Fibroblast of villous mesenchyme (primary cell): ENCODE measurements at regions not wholly inside any gene's neighbourhood (a gene's known extent, or its start where the extent isn't known, plus 50 kb on each side); places are given as distances from the start of the nearest gene placed in this dataset.

ENCODE experiments used
- DNase-seq: peaks from one replicate; pipeline ENCODE4 v3.0.0-alpha.2; 2010; ENCODE audit warnings: low read depth
- H3K4me3 ChIP-seq: 2 replicates; pipeline ENCODE4 v1.5.1; 2011; ENCODE audit warnings: low read depth, mild to moderate bottlenecking, low read length
- TF ChIP-seq, protein P1 (sequence below): IDR thresholded peaks from 2 replicates; pipeline ENCODE4 v1.5.1; 2012; ENCODE audit warnings: low read depth, mild to moderate bottlenecking, low read length; ENCODE audit not compliant: insufficient read depth

- TF ChIP-seq, protein P1, sequence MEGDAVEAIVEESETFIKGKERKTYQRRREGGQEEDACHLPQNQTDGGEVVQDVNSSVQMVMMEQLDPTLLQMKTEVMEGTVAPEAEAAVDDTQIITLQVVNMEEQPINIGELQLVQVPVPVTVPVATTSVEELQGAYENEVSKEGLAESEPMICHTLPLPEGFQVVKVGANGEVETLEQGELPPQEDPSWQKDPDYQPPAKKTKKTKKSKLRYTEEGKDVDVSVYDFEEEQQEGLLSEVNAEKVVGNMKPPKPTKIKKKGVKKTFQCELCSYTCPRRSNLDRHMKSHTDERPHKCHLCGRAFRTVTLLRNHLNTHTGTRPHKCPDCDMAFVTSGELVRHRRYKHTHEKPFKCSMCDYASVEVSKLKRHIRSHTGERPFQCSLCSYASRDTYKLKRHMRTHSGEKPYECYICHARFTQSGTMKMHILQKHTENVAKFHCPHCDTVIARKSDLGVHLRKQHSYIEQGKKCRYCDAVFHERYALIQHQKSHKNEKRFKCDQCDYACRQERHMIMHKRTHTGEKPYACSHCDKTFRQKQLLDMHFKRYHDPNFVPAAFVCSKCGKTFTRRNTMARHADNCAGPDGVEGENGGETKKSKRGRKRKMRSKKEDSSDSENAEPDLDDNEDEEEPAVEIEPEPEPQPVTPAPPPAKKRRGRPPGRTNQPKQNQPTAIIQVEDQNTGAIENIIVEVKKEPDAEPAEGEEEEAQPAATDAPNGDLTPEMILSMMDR = no peak
- H3K4me3 ChIP-seq = no peak overlapping the region
- peak; percentile 94 for DNase-seq
These were observed 114.6 kb upstream of the RIPOR2 start for GRCh38 chr6:25050356-25050755.

- no peak overlapping the region for H3K4me3 ChIP-seq
These were observed 115.3 kb upstream of the RIPOR2 start for GRCh38 chr6:25051083-25051482.

GRCh38 chr6:25052181-25052580 is 116.4 kb upstream of the RIPOR2 start:
- no peak overlapping the region for H3K4me3 ChIP-seq
- DNase-seq = peak; percentile 49
- TF ChIP-seq, protein P1 = no peak

More at GRCh38 chr6:25051083-25051482, 115.3 kb upstream of the RIPOR2 start:
- no peak for DNase-seq
- TF ChIP-seq, protein P1 = no peak

DNA sequence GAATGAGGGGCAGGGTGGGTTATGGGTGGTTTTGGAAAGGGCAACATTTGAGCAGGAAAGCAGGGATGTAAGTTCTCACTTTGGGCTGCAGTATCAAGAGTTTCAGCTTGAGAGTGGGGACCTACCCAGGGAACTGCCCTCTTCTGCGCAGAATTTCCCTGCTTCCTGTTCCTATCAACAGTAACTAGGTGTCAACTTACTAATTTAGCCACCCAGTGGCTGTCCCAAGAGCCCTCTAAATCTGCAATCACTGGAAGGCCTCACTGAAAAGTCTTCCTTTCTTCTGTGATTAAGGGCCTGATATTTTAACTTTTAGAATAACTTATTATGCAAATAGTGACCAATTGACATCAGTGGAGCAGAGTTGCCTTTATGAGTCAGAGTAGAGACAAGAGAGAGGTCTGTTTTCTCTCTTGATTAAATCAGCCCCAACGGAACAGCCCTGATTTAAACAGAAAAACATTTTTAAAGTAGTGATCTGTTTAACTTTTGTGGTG is 118.2 kb upstream of the RIPOR2 start:
- TF ChIP-seq, protein P1 = no peak
- no peak overlapping the region for H3K4me3 ChIP-seq
- peak; percentile 95 for DNase-seq

- TF ChIP-seq, protein P1 = no peak
- H3K4me3 ChIP-seq = peak overlapping the region; percentile 10
- peak; percentile 88 for DNase-seq
These were observed 118.7 kb upstream of the RIPOR2 start for GRCh38 chr6:25054469-25054868.

DNA sequence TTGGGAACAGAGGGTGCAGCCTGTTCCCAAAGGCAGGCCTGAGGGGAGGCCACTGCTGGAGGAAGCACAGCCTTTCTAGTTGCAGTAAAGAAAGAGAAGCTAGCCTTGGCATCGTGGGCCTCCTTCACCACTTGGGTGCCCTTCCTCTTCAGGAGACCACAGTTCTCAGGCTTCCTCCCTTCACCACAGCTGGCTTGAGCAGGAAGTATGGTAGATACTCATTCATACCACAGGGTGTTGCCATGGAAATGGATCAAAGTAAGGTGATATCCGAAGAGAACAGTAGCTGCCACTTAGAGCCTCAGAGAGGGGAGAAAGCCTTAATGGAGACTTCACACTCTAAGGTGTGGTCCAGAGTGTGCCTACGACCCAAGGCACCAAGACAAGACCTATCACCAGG is 120.4 kb upstream of the RIPOR2 start:
- TF ChIP-seq, protein P1 = no peak
- no peak for DNase-seq

More for the DNA sequence above, 120.4 kb upstream of the RIPOR2 start:
- H3K4me3 ChIP-seq = no peak overlapping the region
